B cell (primary cell): ENCODE measurements at regions not wholly inside any gene's neighbourhood (a gene's known extent, or its start where the extent isn't known, plus 50 kb on each side); places are given as distances from the start of the nearest gene placed in this dataset.
A peak's percentile ranks its signal among the peaks of the same experiment; 100 is the strongest.

Experiments used
- ATAC-seq: fragments of 200-7000 bp; cut with Tn5 transposase; one replicate; pipeline ENCODE4 v1.10.0; 2021; ENCODE audit warnings: low read depth, mild to moderate bottlenecking, moderate number of reproducible peaks, moderate library complexity
- CTCF ChIA-PET: fragments of 350-600 bp; sonication (Branson Sonifier 250); formaldehyde crosslinking; loops from one replicate; lab custom pipeline; 2021; ENCODE audit warnings: antibody characterized with exemption, inconsistent platforms; lab: Charles Lee
- POLR2A ChIA-PET: fragments of 350-600 bp; sonication (Branson Sonifier 250); formaldehyde crosslinking; loops from one replicate; lab custom pipeline; 2021; ENCODE audit warnings: antibody characterized with exemption; lab: Charles Lee
- DNase-seq: peaks from one replicate; pipeline ENCODE4 v3.0.0; 2013
- H2AFZ ChIP-seq: 2 replicates; pipeline ENCODE4 v1.6.1; 2012; ENCODE audit warnings: mild to moderate bottlenecking, low read depth, low read length; ENCODE audit not compliant: insufficient read depth, poor library complexity, severe bottlenecking
- H3K27ac ChIP-seq, 2 donors: 1 replicate in 1 of 2; 2 replicates in 1 of 2; pipeline ENCODE4 v1.5.1; 2012 to 2013; ENCODE audit warnings: low read length in 2 of 2, mild to moderate bottlenecking in 2 of 2, moderate library complexity in 1 of 2
- H3K27me3 ChIP-seq, 4 experiments: fragments of 200-600 bp in 1 of 4; sonication (generic) in 1 of 4; replicated peaks in 1 of 4; 1 replicate in 2 of 4; 2 replicates in 2 of 4; pipeline versions ENCODE4 v1.6.1 to v1.7.0; 2013 to 2016; ENCODE audit warnings: low read length in 3 of 4, mild to moderate bottlenecking in 2 of 4, mixed read lengths in 1 of 4, moderate library complexity in 1 of 4; ENCODE audit not compliant: insufficient read depth in 4 of 4, control insufficient read depth in 3 of 4; ENCODE audit errors: control extremely low read depth in 1 of 4
- H3K36me3 ChIP-seq, 2 experiments: replicated peaks in 1 of 2; 1 replicate in 1 of 2; 2 replicates in 1 of 2; pipeline versions ENCODE4 v1.6.1 to v1.7.1; 2013; ENCODE audit warnings: low read length in 1 of 2; ENCODE audit not compliant: insufficient read depth in 2 of 2, control insufficient read depth in 1 of 2; ENCODE audit errors: control extremely low read depth in 1 of 2, extremely low read depth in 1 of 2
- H3K4me1 ChIP-seq, 2 donors: fragments of 200-600 bp in 1 of 2; sonication (generic) in 1 of 2; 1 replicate in 1 of 2; 2 replicates in 1 of 2; pipeline versions ENCODE4 v1.5.1 to v1.6.1; 2013 to 2017; ENCODE audit warnings: low read length in 2 of 2; ENCODE audit not compliant: control insufficient read depth in 2 of 2, insufficient read depth in 2 of 2
- H3K4me2 ChIP-seq: replicated peaks from 2 replicates; pipeline ENCODE3; 2012; ENCODE audit warnings: mild to moderate bottlenecking, low read depth, low read length; ENCODE audit not compliant: poor library complexity, severe bottlenecking
- H3K4me3 ChIP-seq, 5 experiments: fragments of 200-600 bp in 1 of 5; sonication (generic) in 1 of 5; 1 replicate in 3 of 5; 2 replicates in 2 of 5; pipeline versions ENCODE4 v1.5.1 to v1.7.0; 2011 to 2016; ENCODE audit warnings: low read length in 4 of 5, mild to moderate bottlenecking in 4 of 5, low read depth in 2 of 5, control low read depth in 1 of 5, moderate library complexity in 1 of 5; ENCODE audit not compliant: insufficient read depth in 1 of 5; ENCODE audit errors: control extremely low read depth in 1 of 5, extremely low read depth in 1 of 5
- H3K79me2 ChIP-seq: fragments of 200-600 bp; sonication (generic); one replicate; pipeline ENCODE4 v1.6.0; 2016; ENCODE audit warnings: low read length; ENCODE audit not compliant: control insufficient read depth, insufficient read depth
- H3K9ac ChIP-seq: fragments of 200-600 bp; sonication (generic); 2 replicates; pipeline ENCODE4 v1.6.1; 2017; ENCODE audit warnings: mild to moderate bottlenecking, low read length, moderate library complexity
- H3K9me3 ChIP-seq, 3 donors: one replicate each; pipeline versions ENCODE4 v1.6.1 to v1.7.1; 2013; ENCODE audit warnings: low read length in 2 of 3; ENCODE audit not compliant: control insufficient read depth in 2 of 3, insufficient read depth in 1 of 3; ENCODE audit errors: control extremely low read depth in 1 of 3
- H4K20me1 ChIP-seq: 2 replicates; pipeline ENCODE4 v1.6.0; 2012; ENCODE audit warnings: mild to moderate bottlenecking, low read length; ENCODE audit not compliant: insufficient read depth, control insufficient read depth, poor library complexity, severe bottlenecking
- H3K27ac Mint-ChIP-seq: one replicate; pipeline ENCODE4 v1.8.0; 2021; ENCODE audit warnings: mixed read lengths
- H3K27me3 Mint-ChIP-seq: one replicate; pipeline ENCODE4 v1.8.0; 2021; ENCODE audit warnings: mixed read lengths
- H3K4me1 Mint-ChIP-seq: one replicate; pipeline ENCODE4 v1.8.0; 2021; ENCODE audit warnings: mixed read lengths
- H3K4me3 Mint-ChIP-seq: one replicate; pipeline ENCODE4 v1.8.0; 2021; ENCODE audit warnings: mixed read lengths
- H3K9me3 Mint-ChIP-seq: one replicate; pipeline ENCODE4 v1.8.0; 2022; ENCODE audit warnings: mixed read lengths; ENCODE audit not compliant: insufficient read depth
- EZH2 ChIP-seq: IDR thresholded peaks from 2 replicates; pipeline ENCODE4 v1.6.1; 2012; ENCODE audit warnings: borderline replicate concordance, low read depth, mild to moderate bottlenecking, moderate library complexity, low read length; ENCODE audit not compliant: insufficient read depth, poor library complexity, severe bottlenecking
- WGBS: methylation state at CpG from one replicate; pipeline ENCODE4 v1.1.5; 2013; ENCODE audit warnings: missing lambda C conversion rate; ENCODE audit not compliant: insufficient coverage; 5-methylcytosine and 5-hydroxymethylcytosine counted together
- intact Hi-C: fragments of 100-400 bp; cut with micrococcal nuclease; formaldehyde crosslinking; loops from one replicate; pipeline ENCODE4 v1.10.0; 2022
- TF ChIP-seq, protein P1 (sequence below): fragments of 200-600 bp; IDR thresholded peaks from one replicate; pipeline ENCODE4 v1.8.0; 2022; ENCODE audit warnings: antibody characterized with exemption, mild to moderate bottlenecking

DNA sequence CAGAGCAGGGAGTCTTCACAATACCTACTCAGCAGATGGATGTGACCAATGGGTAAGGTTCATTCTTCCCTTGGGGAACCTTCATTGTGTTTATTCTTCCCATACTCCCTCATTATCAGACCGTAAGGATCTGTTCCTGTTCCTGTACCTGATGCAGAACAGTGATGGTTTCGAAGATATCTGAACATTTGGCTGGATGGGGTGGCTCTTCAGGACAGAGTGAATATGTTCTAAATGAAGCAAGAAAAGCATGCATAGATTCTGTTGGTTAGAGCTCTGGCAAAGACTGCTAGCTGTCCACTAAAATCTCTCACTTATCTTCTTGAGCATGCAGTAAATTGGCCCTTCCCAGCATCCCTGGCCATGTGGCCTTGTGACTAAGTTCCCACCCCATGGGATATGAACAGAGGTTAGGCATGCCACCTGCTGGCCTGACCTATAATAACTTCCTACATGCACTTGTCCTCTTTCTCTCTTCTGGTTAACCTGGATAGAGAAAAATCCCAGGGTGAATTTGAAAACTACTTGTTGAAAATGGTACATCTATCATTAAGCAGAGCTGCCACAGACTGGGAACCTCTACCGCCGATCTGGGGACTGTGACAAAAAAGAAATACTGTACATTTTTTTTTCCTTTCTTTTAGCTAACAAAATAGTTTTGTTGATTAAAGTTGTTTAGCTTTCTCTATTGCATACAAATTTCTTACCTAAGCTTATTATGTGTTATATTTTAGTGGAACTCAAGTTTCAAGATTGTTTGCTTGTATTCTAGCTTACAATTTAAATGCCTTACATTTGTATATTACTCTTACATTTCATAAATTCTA lies 60.0 kb upstream of the BANK1 start:
- Histone ChIP-seq H3K9me3 (peaks cover 0 to 3% (median 0%) of the 10 kb centered on the region in 3 donors), H4K20me1 (no peaks in the 10 kb centered on the region), H3K36me3 (no peaks in the 10 kb centered on the region), H3K27me3 (no peaks in the 10 kb centered on the region), H3K9ac (no peak overlapping the region), H3K4me2 (no peak overlapping the region), H2AFZ (peak overlapping the region; percentile 30), H3K4me3 (no peak overlapping the region), H3K4me1 (peaks cover 6 to 9% of the 10 kb centered on the region in 2 donors), H3K27ac (no peak overlapping the region), H3K79me2 (peaks cover 5% of the 10 kb centered on the region)
- intact Hi-C loops, result loop anchor here (1.0 to 10.0 kb wide), 5 partner anchors 62 to 1634 kb away; partner anchors contain the start of genes BANK1 and PPP3CA
- TF ChIP-seq EZH2, result no peak
- TF ChIP-seq, protein P1, sequence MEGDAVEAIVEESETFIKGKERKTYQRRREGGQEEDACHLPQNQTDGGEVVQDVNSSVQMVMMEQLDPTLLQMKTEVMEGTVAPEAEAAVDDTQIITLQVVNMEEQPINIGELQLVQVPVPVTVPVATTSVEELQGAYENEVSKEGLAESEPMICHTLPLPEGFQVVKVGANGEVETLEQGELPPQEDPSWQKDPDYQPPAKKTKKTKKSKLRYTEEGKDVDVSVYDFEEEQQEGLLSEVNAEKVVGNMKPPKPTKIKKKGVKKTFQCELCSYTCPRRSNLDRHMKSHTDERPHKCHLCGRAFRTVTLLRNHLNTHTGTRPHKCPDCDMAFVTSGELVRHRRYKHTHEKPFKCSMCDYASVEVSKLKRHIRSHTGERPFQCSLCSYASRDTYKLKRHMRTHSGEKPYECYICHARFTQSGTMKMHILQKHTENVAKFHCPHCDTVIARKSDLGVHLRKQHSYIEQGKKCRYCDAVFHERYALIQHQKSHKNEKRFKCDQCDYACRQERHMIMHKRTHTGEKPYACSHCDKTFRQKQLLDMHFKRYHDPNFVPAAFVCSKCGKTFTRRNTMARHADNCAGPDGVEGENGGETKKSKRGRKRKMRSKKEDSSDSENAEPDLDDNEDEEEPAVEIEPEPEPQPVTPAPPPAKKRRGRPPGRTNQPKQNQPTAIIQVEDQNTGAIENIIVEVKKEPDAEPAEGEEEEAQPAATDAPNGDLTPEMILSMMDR, result peak; percentile 80
- no CpG with 5 or more reads among the region's 4 CpGs for WGBS
- POLR2A ChIA-PET, result interaction anchor here (0.9 to 1.0 kb wide), 2 partner anchors 86 to 561 kb away, joined by 3 to 6 read pairs; no protein-coding TSS in a partner anchor
- Mint-ChIP-seq H3K27ac (peak overlapping the region; percentile 13), H3K4me3 (no peak overlapping the region), H3K4me1 (peaks cover 14% of the 10 kb centered on the region), H3K27me3 (no peaks in the 10 kb centered on the region), H3K9me3 (no peaks in the 10 kb centered on the region)
- CTCF ChIA-PET, result interaction anchor here (0.6 to 6.5 kb wide), 55 partner anchors 13 to 1639 kb away, joined by 3 to 82 read pairs (median 3); partner anchors contain the start of gene PPP3CA
- ATAC-seq, result peak; percentile 90
- peak; percentile 73 for DNase-seq

DNA sequence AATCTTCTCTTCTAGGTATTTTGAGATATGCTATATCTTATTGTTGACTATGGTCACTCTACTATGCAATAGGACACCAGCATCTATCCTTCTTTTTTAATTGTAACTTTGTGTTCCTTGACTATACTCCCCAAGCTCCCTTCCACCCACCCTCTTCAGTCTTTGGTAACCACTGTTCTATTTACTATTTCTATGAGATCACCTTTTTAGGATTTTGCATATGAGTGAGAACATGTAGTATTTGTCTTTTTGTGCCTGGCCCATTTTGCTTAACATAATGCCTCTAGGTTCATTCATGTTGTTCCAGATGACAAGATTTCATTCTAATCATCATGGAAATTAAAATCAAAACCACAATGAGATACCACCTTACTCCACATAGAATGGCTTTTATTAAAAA lies 63.3 kb upstream of the BANK1 start:
- no peaks in the 10 kb centered on the region for H3K27me3 ChIP-seq
- DNase-seq (no peak), ATAC-seq (no peak)
- no peaks in the 10 kb centered on the region for H3K79me2 ChIP-seq
- intact Hi-C loops, result no loop called here
- H3K9ac ChIP-seq, result no peak overlapping the region
- H3K4me1 ChIP-seq, result peaks cover 11 to 16% of the 10 kb centered on the region in 2 donors
- no peaks in the 10 kb centered on the region for H3K27me3 Mint-ChIP-seq
- H3K27ac Mint-ChIP-seq, result no peak overlapping the region
- TF ChIP-seq, protein P1, result no peak
- no peak for TF ChIP-seq EZH2
- H3K4me3 Mint-ChIP-seq, result no peak overlapping the region
- ChIA-PET POLR2A (no interaction called here), CTCF (no interaction called here)
- H3K4me3 ChIP-seq, result no peak overlapping the region
- H3K36me3 ChIP-seq, result no peaks in the 10 kb centered on the region
- no peaks in the 10 kb centered on the region for H3K9me3 ChIP-seq
- no peak overlapping the region for H3K27ac ChIP-seq
- H2AFZ ChIP-seq, result no peak overlapping the region
- no peak overlapping the region for H3K4me2 ChIP-seq
- no peaks in the 10 kb centered on the region for H3K9me3 Mint-ChIP-seq
- no peaks in the 10 kb centered on the region for H4K20me1 ChIP-seq
- H3K4me1 Mint-ChIP-seq, result peaks cover 17% of the 10 kb centered on the region
